ENCODE measurements at regions not wholly inside any gene's neighbourhood (a gene's known extent, or its start where the extent isn't known, plus 50 kb on each side); places are given as distances from the start of the nearest gene placed in this dataset.
A peak's percentile ranks its signal among the peaks of the same experiment; 100 is the strongest.

DNA sequence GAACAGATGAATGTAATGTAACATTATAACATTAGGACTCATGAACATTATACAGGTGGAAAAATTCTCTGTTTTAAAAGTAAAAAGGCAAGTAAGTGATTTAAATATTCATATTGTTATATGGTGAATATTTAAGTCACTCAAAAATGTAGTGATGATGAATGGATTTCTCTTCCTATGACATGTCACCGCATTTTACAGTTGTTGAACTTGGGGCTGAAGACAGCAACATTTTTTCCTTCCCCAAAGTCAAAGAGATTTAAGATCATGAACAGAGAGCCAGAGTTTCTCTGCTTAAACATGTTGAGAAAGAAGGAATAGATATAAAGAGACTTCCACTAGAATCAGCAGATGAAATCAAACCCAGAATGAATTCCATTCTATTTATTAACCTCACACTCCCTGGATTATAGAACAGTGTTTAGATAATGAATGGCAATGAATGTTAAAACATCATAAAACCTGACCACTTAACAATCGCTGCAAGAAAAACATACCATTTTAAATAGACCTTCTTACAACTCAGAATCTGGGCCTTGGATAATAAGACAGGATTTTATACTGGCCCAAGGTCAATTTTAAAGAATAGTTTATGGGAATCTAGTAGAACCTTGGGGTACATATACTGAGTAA lies 163.6 kb upstream of the SIX2 start:
- ATAC-seq = no peak
- no peak overlapping the region for H3K27ac ChIP-seq (ENCODE audit: low read length)

DNA sequence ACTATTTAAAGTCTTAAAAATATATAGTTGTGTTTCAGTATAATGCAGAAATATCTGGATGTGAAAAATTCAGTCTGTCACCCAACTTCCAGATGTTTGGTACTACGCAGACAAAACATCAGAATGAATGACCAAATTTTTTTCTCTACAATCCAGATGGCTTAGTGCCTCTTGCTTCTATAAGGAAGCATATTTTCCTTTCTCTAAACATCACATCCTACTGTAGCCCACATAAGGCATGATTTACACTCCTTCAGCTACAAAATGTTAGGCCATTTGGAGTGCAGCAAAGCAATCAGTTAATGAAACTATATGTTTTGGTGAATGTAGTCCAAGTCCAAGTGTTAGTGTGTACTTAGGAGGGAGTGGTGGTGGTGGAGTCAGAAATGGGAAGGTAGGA lies 162.9 kb upstream of the SIX2 start:
- DNase-seq (no peak), ATAC-seq (no peak)
- intact Hi-C loops (cut with DNase I) = no loop called here
- WGBS = 95% methylated on average over 1 of the region's 1 CpG
- H3K4me3 ChIP-seq (ENCODE audit: low read length) = no peak overlapping the region
- H3K4me1 ChIP-seq (ENCODE audit: control insufficient read depth, insufficient read depth, low read length) = no peaks in the 10 kb centered on the region
- H3K9me3 ChIP-seq (ENCODE audit: control insufficient read depth, low read length) = peaks cover 2% of the 10 kb centered on the region
- no peaks in the 10 kb centered on the region for H3K27me3 ChIP-seq (ENCODE audit: control insufficient read depth, insufficient read depth)
- H3K27ac ChIP-seq (ENCODE audit: low read length) = no peak overlapping the region

More for the DNA sequence above, 163.6 kb upstream of the SIX2 start:
- intact Hi-C loops (cut with DNase I) = no loop called here
- WGBS = 93% methylated on average over 2 of the region's 2 CpGs
- no peak for DNase-seq
- H3K9me3 ChIP-seq (ENCODE audit: control insufficient read depth, low read length) = peaks cover 2% of the 10 kb centered on the region
- no peak overlapping the region for H3K4me3 ChIP-seq (ENCODE audit: low read length)
- no peaks in the 10 kb centered on the region for H3K27me3 ChIP-seq (ENCODE audit: control insufficient read depth, insufficient read depth)
- H3K4me1 ChIP-seq (ENCODE audit: control insufficient read depth, insufficient read depth, low read length) = no peaks in the 10 kb centered on the region

- Histone ChIP-seq H3K4me1 (ENCODE audit: control insufficient read depth, insufficient read depth, low read length) (no peaks in the 10 kb centered on the region), H3K27ac (ENCODE audit: low read length) (no peak overlapping the region), H3K9me3 (ENCODE audit: control insufficient read depth, low read length) (no peaks in the 10 kb centered on the region), H3K27me3 (ENCODE audit: control insufficient read depth, insufficient read depth) (no peaks in the 10 kb centered on the region), H3K4me3 (ENCODE audit: low read length) (no peak overlapping the region)
- ATAC-seq (no peak), DNase-seq (no peak)
- WGBS = 38% methylated on average over 6 of the region's 6 CpGs
- intact Hi-C loops (cut with DNase I) = no loop called here
Observed at GRCh38 chr2:45171136-45171501, 161.9 kb upstream of the SIX2 start.

- Histone ChIP-seq H3K27ac (ENCODE audit: low read length) (no peak overlapping the region), H3K9me3 (ENCODE audit: control insufficient read depth, low read length) (no peaks in the 10 kb centered on the region), H3K27me3 (ENCODE audit: control insufficient read depth, insufficient read depth) (no peaks in the 10 kb centered on the region), H3K4me3 (ENCODE audit: low read length) (no peak overlapping the region), H3K4me1 (ENCODE audit: control insufficient read depth, insufficient read depth, low read length) (no peaks in the 10 kb centered on the region)
- 22% methylated on average over 56 of the region's 56 CpGs for WGBS
- ATAC-seq (peak in 1 of 2 donors; percentile 28), DNase-seq (peak in 1 of 3 donors; percentile 50)
- intact Hi-C loops (cut with DNase I) = no loop called here
Observed at GRCh38 chr2:45170191-45171135, 161.2 kb upstream of the SIX2 start.

GRCh38 chr2:45169339-45170190 lies 160.3 kb upstream of the SIX2 start:
- Histone ChIP-seq H3K27ac (ENCODE audit: low read length) (no peak overlapping the region), H3K4me3 (ENCODE audit: low read length) (peak overlapping the region; percentile 42), H3K27me3 (ENCODE audit: control insufficient read depth, insufficient read depth) (no peaks in the 10 kb centered on the region), H3K4me1 (ENCODE audit: control insufficient read depth, insufficient read depth, low read length) (no peaks in the 10 kb centered on the region), H3K9me3 (ENCODE audit: control insufficient read depth, low read length) (no peaks in the 10 kb centered on the region)
- WGBS = 1% methylated on average over 95 of the region's 95 CpGs
- DNase-seq = peak in 2 of 3 donors; percentile 57 to 69
- ATAC-seq = peak; percentile 56 to 68
- intact Hi-C loops (cut with DNase I) = no loop called here

GRCh38 chr2:45168711-45169338 lies 159.6 kb upstream of the SIX2 start:
- peak; percentile 39 to 50 for ATAC-seq
- H3K4me1 ChIP-seq (ENCODE audit: control insufficient read depth, insufficient read depth, low read length) = no peaks in the 10 kb centered on the region
- H3K27me3 ChIP-seq (ENCODE audit: control insufficient read depth, insufficient read depth) = no peaks in the 10 kb centered on the region
- H3K4me3 ChIP-seq (ENCODE audit: low read length) = peak overlapping the region; percentile 42
- intact Hi-C loops (cut with DNase I) = no loop called here
- no peaks in the 10 kb centered on the region for H3K9me3 ChIP-seq (ENCODE audit: control insufficient read depth, low read length)
- DNase-seq = no peak
- WGBS = 2% methylated on average over 70 of the region's 70 CpGs
- H3K27ac ChIP-seq (ENCODE audit: low read length) = no peak overlapping the region

GRCh38 chr2:45167920-45168629 lies 158.8 kb upstream of the SIX2 start:
- DNase-seq (no peak), ATAC-seq (no peak)
- WGBS = 30% methylated on average over 10 of the region's 10 CpGs
- no peaks in the 10 kb centered on the region for H3K9me3 ChIP-seq (ENCODE audit: control insufficient read depth, low read length)
- intact Hi-C loops (cut with DNase I) = no loop called here
- H3K27me3 ChIP-seq (ENCODE audit: control insufficient read depth, insufficient read depth) = no peaks in the 10 kb centered on the region
- peak overlapping the region; percentile 42 for H3K4me3 ChIP-seq (ENCODE audit: low read length)
- no peak overlapping the region for H3K27ac ChIP-seq (ENCODE audit: low read length)
- H3K4me1 ChIP-seq (ENCODE audit: control insufficient read depth, insufficient read depth, low read length) = no peaks in the 10 kb centered on the region

DNA sequence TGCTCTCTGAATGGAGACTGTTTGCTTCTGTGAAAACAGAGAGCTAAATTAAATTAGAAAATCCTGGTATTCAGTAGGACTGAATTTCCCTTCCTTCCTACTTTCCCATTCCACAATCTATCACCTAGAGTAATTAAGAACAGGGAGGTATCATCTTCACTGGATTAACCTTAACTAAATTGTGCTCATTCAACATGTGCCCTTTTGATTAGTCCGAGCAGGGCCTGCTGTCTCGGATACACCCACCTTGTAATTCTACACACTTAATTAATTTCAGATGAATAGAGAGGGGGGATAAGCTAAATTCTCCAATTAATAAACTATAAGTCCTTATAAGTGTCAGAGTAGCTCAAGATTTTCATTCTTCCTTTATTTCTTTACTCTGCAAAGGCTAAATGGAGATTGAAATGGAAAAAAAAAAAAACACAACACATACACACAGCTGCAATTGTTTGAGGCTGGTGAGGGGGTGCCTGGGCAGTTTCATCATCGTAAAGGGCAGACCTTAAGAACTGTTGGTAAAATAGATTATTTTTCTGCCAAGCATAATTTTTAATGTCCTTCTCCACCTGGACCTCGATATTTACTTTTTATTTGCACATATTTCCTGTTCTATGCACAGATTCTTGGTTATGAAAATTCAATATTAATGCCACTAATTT lies 157.1 kb upstream of the SIX2 start:
- intact Hi-C loops (cut with DNase I) = no loop called here
- Histone ChIP-seq H3K9me3 (ENCODE audit: control insufficient read depth, low read length) (no peaks in the 10 kb centered on the region), H3K27me3 (ENCODE audit: control insufficient read depth, insufficient read depth) (no peaks in the 10 kb centered on the region), H3K4me3 (ENCODE audit: low read length) (no peak overlapping the region), H3K27ac (ENCODE audit: low read length) (no peak overlapping the region), H3K4me1 (ENCODE audit: control insufficient read depth, insufficient read depth, low read length) (no peaks in the 10 kb centered on the region)
- ATAC-seq = no peak
- 88% methylated on average over 4 of the region's 4 CpGs for WGBS
- no peak for DNase-seq

DNA sequence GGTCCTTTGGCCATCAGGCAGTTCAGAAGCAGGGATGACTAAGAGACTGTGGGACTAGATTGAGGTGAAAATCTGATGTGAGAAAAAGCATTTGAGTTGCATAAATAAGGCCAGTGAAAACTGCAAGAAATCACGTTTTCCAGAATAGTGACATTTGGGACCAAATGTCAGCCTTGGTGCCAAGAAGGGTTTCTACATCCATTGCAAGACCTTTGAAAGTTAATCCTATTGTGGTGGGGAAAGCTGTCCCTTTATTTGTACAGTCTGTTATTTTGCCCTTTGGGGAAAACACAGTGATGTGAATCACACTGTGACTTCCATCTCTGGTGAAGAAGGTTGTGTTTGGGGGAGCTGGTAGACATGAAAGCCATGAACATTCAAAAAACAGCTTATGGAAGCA lies 153.5 kb upstream of the SIX2 start:
- ATAC-seq (no peak), DNase-seq (no peak)
- 60% methylated on average over 1 of the region's 1 CpG for WGBS
- H3K4me3 ChIP-seq (ENCODE audit: low read length) = no peak overlapping the region
- no peaks in the 10 kb centered on the region for H3K4me1 ChIP-seq (ENCODE audit: control insufficient read depth, insufficient read depth, low read length)
- intact Hi-C loops (cut with DNase I) = no loop called here
- no peaks in the 10 kb centered on the region for H3K9me3 ChIP-seq (ENCODE audit: control insufficient read depth, low read length)
- H3K27me3 ChIP-seq (ENCODE audit: control insufficient read depth, insufficient read depth) = no peaks in the 10 kb centered on the region
- no peak overlapping the region for H3K27ac ChIP-seq (ENCODE audit: low read length)

GRCh38 chr2:45156605-45157004 lies 147.4 kb upstream of the SIX2 start:
- H3K9me3 ChIP-seq (ENCODE audit: control insufficient read depth, low read length) = no peaks in the 10 kb centered on the region
- H3K4me1 ChIP-seq (ENCODE audit: control insufficient read depth, insufficient read depth, low read length) = no peaks in the 10 kb centered on the region
- no peak overlapping the region for H3K27ac ChIP-seq (ENCODE audit: low read length)
- 52% methylated on average over 4 of the region's 4 CpGs for WGBS
- H3K27me3 ChIP-seq (ENCODE audit: control insufficient read depth, insufficient read depth) = no peaks in the 10 kb centered on the region
- intact Hi-C loops (cut with DNase I) = no loop called here
- H3K4me3 ChIP-seq (ENCODE audit: low read length) = no peak overlapping the region
- no peak for DNase-seq
- ATAC-seq = no peak
